GM12873 (cell line): ENCODE measurements at regions not wholly inside any gene's neighbourhood (a gene's known extent, or its start where the extent isn't known, plus 50 kb on each side); places are given as distances from the start of the nearest gene placed in this dataset.

Experiments
- CTCF ChIP-seq: IDR thresholded peaks from 2 replicates; pipeline ENCODE4 v1.5.1; 2012; ENCODE audit warnings: low read depth, mild to moderate bottlenecking, moderate library complexity, low read length, control low read depth; ENCODE audit not compliant: insufficient read depth; ENCODE audit errors: missing control alignments

- TF ChIP-seq CTCF, result no peak
Measured at GRCh38 chr1:198833706-198834503, 195.1 kb downstream of the PTPRC start.

GRCh38 chr1:198837278-198838021 is 198.6 kb downstream of the PTPRC start:
- no peak for TF ChIP-seq CTCF

DNA sequence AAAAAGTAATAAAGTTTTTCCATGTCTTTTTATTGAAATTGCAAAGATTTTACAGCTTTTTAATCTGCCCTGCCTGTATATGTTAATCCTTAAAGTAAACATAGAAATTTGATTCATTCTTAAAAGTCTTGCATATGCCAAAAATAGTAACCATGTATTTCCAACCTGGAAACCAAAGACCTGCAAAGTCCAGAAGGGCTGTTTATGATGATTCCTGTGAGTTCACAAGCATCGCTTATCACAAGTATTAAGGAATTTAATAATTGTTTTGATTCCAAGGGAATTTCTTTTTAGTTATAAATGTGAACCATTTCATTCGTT is 199.1 kb downstream of the PTPRC start:
- TF ChIP-seq CTCF, result no peak

- no peak for TF ChIP-seq CTCF
Measured at GRCh38 chr1:198841477-198841876, 202.6 kb downstream of the PTPRC start.

GRCh38 chr1:198842686-198843085 is 203.8 kb downstream of the PTPRC start:
- no peak for TF ChIP-seq CTCF

DNA sequence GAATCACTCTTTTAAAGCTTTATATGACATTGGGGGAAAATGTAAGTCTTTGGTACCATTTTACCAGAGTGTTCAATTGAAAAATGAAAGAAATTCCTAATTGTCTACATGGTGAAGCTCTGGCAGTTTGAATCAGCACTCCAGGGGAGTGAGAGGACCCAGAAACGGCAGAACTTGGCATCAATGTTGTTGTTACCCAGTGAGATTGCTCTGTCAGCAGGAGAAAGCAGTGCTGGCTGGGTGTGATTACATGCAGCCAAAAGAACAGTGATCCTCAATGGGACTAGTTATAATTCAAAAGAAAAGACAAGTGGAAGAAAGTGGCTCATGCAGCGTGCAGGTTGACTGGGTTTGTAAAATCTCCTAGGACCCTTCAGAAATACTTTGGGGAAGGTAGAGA is 206.4 kb downstream of the PTPRC start:
- TF ChIP-seq CTCF, result no peak

DNA sequence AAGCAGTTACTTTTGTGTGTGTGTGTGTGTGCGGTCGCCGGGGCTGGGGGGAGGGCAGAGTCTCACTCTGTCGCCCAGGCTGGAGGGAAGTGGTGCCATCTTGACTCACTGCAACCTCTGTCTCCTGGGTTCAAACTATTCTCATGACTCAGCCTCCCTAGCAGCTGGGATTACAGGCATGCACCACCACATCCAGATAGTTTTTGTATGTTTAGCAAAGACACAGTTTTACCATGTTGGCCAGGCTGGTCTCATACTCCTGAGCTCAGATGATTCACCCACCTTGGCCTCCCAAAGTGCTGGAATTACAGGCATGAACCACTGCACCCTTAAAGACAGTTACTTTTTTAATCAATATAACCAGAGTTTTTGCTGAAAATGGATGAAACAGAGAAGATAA is 207.0 kb downstream of the PTPRC start:
- no peak for TF ChIP-seq CTCF
